Osteoblast (primary cell): ENCODE measurements at regions not wholly inside any gene's neighbourhood (a gene's known extent, or its start where the extent isn't known, plus 50 kb on each side); places are given as distances from the start of the nearest gene placed in this dataset.

Experiments
- DNase-seq: peaks from one replicate; pipeline ENCODE4 v3.0.0; 2011; ENCODE audit warnings: low spot score, mixed read lengths; ENCODE audit not compliant: insufficient read length; ENCODE audit errors: missing footprints
- H2AFZ ChIP-seq: 2 replicates; pipeline ENCODE4 v1.6.0; 2011; ENCODE audit warnings: mild to moderate bottlenecking, low read length
- H3K27ac ChIP-seq: 2 replicates; pipeline ENCODE4 v1.5.1; 2011; ENCODE audit warnings: mild to moderate bottlenecking, low read depth, low read length, moderate library complexity
- H3K27me3 ChIP-seq: 2 replicates; pipeline ENCODE4 v1.6.0; 2012; ENCODE audit warnings: mild to moderate bottlenecking, control low read depth, inconsistent platforms, low read length, moderate library complexity; ENCODE audit not compliant: insufficient read depth
- H3K36me3 ChIP-seq: 2 replicates; pipeline ENCODE4 v1.5.1; 2011; ENCODE audit warnings: mild to moderate bottlenecking, low read length, control low read depth, moderate library complexity; ENCODE audit not compliant: insufficient read depth
- H3K4me1 ChIP-seq: 2 replicates; pipeline ENCODE4 v1.5.1; 2011; ENCODE audit warnings: mild to moderate bottlenecking, low read length, control low read depth, moderate library complexity; ENCODE audit not compliant: insufficient read depth
- H3K4me2 ChIP-seq: 2 replicates; pipeline ENCODE4 v1.6.0; 2011; ENCODE audit warnings: mild to moderate bottlenecking, low read length; ENCODE audit not compliant: insufficient read depth
- H3K4me3 ChIP-seq: fragments of 200-600 bp; sonication (generic); 3 replicates; pipeline ENCODE4 v1.5.1; 2012; ENCODE audit warnings: mild to moderate bottlenecking, low read length, inconsistent platforms; ENCODE audit not compliant: insufficient read depth
- H3K79me2 ChIP-seq: 2 replicates; pipeline ENCODE4 v1.6.0; 2012; ENCODE audit warnings: mild to moderate bottlenecking, low read length, control low read depth, inconsistent platforms; ENCODE audit not compliant: insufficient read depth
- H3K9me3 ChIP-seq: 2 replicates; pipeline ENCODE4 v1.5.1; 2011; ENCODE audit warnings: low read depth, low read length, control low read depth
- H4K20me1 ChIP-seq: 2 replicates; pipeline ENCODE4 v1.6.0; 2012; ENCODE audit warnings: mild to moderate bottlenecking, low read length, control low read depth; ENCODE audit not compliant: insufficient read depth
- TF ChIP-seq, protein P1 (sequence below): IDR thresholded peaks from 2 replicates; pipeline ENCODE4 v1.5.1; 2011; ENCODE audit warnings: mild to moderate bottlenecking, low read depth, low read length, moderate library complexity; ENCODE audit errors: extremely low read depth

DNA sequence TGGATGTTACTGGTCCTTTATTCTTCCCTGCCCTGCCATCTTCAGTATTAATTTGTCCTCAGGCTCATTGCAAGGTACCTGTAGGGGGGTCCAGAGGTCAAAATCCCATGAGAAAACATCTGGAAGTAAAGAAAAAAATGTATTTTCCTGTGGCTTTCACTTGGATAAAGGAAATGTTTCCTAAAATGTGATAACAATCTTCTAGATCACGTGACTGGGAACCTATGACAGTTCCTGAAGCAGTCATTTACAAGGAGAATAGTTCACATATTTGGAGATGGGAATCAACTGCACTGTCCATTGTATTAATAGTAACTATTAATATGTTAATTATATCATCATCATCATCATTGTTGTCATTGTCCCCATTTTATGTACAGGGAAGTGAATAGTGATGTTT, 915.1 kb upstream of the EEF2KMT start:
- TF ChIP-seq, protein P1, sequence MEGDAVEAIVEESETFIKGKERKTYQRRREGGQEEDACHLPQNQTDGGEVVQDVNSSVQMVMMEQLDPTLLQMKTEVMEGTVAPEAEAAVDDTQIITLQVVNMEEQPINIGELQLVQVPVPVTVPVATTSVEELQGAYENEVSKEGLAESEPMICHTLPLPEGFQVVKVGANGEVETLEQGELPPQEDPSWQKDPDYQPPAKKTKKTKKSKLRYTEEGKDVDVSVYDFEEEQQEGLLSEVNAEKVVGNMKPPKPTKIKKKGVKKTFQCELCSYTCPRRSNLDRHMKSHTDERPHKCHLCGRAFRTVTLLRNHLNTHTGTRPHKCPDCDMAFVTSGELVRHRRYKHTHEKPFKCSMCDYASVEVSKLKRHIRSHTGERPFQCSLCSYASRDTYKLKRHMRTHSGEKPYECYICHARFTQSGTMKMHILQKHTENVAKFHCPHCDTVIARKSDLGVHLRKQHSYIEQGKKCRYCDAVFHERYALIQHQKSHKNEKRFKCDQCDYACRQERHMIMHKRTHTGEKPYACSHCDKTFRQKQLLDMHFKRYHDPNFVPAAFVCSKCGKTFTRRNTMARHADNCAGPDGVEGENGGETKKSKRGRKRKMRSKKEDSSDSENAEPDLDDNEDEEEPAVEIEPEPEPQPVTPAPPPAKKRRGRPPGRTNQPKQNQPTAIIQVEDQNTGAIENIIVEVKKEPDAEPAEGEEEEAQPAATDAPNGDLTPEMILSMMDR, result no peak
- DNase-seq, result no peak
- Histone ChIP-seq H3K27me3 (no peaks in the 10 kb centered on the region), H3K79me2 (no peaks in the 10 kb centered on the region), H2AFZ (no peak overlapping the region), H3K4me1 (no peaks in the 10 kb centered on the region), H3K27ac (no peak overlapping the region), H4K20me1 (no peaks in the 10 kb centered on the region), H3K9me3 (no peaks in the 10 kb centered on the region), H3K4me3 (no peak overlapping the region), H3K36me3 (no peaks in the 10 kb centered on the region), H3K4me2 (no peak overlapping the region)

DNA sequence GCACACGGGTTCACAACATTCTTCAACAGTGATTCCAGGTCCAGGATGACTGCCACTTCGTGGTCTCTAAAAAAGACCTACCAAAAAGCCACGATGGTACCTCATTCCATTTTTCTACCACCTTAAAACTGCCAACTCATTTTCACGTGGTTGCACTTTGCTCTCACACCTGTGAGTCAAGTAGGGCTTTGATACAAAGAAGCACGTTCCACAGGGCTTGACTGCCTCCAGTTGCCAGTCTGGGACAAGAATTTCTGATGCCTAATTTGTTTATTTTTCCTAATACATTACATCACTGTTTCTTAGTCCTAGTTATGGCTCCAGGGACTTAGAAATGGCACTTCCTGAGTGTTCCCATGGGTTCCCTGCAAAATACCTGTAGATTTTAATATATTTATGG, 911.6 kb upstream of the EEF2KMT start:
- H3K79me2 ChIP-seq, result no peaks in the 10 kb centered on the region
- DNase-seq, result no peak
- H3K4me2 ChIP-seq, result no peak overlapping the region
- H3K4me1 ChIP-seq, result no peaks in the 10 kb centered on the region
- H2AFZ ChIP-seq, result no peak overlapping the region
- H3K27me3 ChIP-seq, result no peaks in the 10 kb centered on the region
- TF ChIP-seq, protein P1, result no peak
- no peak overlapping the region for H3K4me3 ChIP-seq
- H3K36me3 ChIP-seq, result no peaks in the 10 kb centered on the region
- no peaks in the 10 kb centered on the region for H3K9me3 ChIP-seq
- H4K20me1 ChIP-seq, result no peaks in the 10 kb centered on the region
- H3K27ac ChIP-seq, result no peak overlapping the region

DNA sequence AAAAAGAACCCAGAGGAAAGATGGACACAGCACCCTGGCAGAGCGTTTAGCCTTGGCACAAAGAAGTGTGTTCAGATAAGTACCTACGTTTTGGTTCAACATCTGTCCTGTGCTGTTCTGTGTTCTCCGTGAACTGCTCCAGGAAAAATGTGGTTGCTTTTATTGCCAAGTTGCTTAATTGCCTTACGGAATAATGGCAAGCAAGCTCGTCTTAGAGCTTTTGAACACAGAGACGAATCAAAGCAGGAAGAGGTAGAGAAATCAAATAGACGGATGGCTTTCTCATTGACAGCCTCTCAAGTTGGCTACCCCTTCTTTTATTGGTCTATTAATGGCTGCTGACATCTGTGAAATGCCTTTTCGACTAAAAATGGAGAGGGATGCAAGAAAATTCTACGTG, 911.1 kb upstream of the EEF2KMT start:
- no peaks in the 10 kb centered on the region for H3K4me1 ChIP-seq
- H3K9me3 ChIP-seq, result no peaks in the 10 kb centered on the region
- H2AFZ ChIP-seq, result no peak overlapping the region
- TF ChIP-seq, protein P1, result no peak
- no peak for DNase-seq
- H3K36me3 ChIP-seq, result no peaks in the 10 kb centered on the region
- no peak overlapping the region for H3K27ac ChIP-seq
- no peak overlapping the region for H3K4me3 ChIP-seq
- H3K79me2 ChIP-seq, result no peaks in the 10 kb centered on the region
- no peaks in the 10 kb centered on the region for H3K27me3 ChIP-seq
- no peaks in the 10 kb centered on the region for H4K20me1 ChIP-seq
- H3K4me2 ChIP-seq, result no peak overlapping the region

DNA sequence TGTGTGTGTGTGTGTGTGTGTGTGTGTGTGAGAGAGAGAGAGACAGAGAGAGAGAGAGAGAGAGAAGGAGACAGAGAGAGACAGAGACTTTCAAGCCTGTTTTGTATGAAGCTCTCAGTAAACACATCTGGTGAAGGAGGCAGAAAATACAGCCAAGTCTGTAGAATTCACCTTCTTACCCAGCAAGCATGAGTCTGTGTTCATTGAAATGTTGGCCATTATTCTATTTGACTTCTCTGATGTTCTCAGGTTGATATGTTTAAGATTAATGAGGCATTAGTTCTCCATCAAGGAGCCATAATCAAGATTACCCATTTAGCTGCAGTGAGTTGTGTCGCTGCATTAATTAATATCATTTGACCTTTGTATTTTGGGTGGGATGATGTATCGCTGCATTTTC, 895.8 kb upstream of the EEF2KMT start:
- Histone ChIP-seq H3K36me3 (no peaks in the 10 kb centered on the region), H3K27ac (no peak overlapping the region), H2AFZ (no peak overlapping the region), H3K4me1 (no peaks in the 10 kb centered on the region), H3K4me2 (no peak overlapping the region), H4K20me1 (no peaks in the 10 kb centered on the region), H3K4me3 (no peak overlapping the region), H3K79me2 (no peaks in the 10 kb centered on the region), H3K9me3 (no peaks in the 10 kb centered on the region), H3K27me3 (no peaks in the 10 kb centered on the region)
- TF ChIP-seq, protein P1, result no peak
- no peak for DNase-seq
